SIG-M5 treated with dmso at 0.1 percent for 504 hours (cell line): ENCODE measurements at regions not wholly inside any gene's neighbourhood (a gene's known extent, or its start where the extent isn't known, plus 50 kb on each side); places are given as distances from the start of the nearest gene placed in this dataset.

Experiments
- DNase-seq: peaks from one replicate; lab custom pipeline; 2025; ENCODE audit not compliant: unreplicated experiment; lab: John Stamatoyannopoulos, UW

DNA sequence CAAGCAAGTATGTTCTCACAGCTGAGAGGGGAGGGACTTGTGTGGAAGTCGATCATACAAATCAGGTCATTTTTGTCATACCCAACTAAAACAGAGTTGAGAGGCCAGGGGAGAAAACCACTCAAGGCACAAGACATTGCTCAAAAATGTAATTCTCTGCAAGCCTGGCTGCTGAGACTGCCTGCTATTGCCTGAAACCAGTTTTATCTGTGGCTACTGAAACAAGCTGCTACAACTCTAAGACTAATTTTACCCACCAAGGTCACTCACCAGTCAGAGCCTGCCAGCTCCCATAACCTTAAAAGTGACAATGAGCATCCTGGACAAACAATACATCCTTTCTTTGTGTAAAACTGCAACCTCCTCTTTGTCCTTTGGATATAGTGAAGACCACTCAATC lies 54.1 kb upstream of the CST7 start:
- no peak for DNase-seq

DNA sequence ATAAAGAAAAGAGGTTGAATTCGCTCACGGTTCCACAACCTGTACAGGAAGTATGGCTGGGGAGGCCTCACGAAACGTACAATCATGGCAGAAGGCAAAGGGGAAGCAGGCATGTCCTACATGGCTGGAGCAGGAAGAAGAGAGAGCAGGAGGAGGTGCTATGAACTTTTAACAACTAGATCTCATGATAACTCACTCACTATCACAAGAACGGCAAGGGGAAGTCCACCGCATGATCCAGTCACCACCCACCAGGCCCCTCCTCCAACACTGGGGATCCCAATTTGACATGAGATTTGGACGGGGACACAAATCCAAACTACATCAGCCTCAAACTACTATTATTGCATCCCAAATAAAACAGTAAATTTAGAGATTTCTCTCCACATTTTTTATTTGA lies 53.6 kb upstream of the CST7 start:
- no peak for DNase-seq

DNA sequence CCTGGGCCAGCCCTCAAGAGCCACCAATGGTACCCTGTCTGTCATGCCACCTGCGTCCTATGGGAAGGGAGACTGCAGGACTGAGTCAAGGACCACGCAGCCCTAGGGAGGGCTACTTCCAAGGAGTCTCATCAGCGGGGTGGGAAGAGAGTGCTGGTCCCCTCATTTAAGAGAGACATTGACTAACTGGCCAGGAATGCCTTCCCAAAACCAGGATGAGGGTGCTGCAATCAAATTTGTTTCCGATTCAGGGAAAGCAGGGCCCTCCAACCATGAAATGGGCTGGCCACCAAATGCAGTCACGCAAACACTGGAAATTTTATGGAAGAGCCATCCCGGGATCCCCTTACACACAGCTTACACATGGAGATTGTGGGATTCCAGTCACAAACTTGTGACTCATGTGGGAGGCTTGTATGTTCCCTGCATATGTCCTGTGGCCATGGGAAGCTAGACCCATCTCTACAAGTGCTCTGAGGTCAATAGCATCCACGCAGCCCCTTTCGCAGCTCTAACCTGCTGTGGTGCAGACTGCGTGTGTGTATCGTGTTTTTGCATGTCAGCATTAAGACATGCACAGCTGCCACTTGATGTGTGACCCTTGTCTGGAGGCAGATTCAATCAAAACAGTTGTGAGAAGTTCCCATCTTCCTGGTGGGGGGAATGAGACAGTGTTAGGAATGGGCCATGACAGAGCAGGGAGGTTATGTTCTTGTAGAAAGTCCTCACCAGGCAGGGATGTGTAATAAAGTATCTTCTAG lies 53.0 kb upstream of the CST7 start:
- no peak for DNase-seq

DNA sequence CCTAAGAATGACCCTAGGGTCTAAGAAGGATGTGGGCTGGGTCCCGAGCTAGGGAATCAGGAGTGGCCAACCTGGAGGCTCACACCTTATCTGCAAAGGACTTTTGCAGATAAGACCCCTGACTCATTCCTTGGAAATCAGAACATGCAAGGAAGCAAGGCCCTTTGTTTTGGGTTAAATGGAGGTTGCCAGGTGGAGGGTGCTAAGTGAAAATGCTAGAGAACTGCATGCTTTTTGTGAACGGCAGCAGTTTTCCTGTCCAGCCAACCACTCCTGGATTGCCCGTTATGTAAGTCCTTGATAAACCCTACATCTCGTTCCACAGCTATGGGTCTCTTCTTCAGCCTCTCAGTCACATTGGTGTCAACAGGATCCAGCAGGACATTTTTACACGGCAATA lies 52.1 kb upstream of the CST7 start:
- no peak for DNase-seq

DNA sequence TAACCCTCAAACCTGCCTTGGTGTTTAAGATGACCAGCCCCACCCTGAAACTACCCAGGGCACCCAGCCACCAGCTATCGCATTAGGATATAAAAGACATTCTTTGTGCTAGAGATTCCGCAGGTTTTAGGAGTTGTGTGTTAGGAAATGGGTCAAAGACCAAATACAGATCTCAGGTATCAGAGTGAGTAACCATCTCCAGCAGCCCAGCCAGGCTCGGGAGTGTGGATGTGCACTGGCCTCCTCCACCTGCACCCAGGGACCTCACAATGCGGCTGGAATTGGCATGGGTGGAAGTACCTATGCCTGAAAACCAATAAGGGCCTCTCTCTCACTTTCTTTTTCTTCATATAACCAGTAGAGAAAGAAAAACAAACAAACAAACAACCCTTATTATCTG lies 51.1 kb upstream of the CST7 start:
- DNase-seq = no peak

DNA sequence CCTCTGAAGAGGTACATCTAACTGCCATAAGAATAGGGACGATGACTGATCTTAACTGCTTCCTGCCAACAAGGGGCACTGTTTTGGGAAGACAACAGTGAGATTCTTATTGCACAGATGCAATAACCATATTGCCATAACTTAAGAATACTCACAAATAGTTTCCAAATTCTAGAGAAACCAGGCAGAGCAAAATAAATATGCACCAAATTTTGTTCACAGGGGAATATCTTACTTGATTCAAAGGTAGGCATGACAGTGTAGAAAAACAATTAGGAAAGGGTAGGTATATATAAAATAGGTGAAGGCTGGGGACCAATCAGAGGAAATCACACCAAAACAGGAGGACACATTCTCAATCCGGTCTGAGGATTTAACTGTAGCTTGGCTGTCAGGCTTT lies 49.9 kb upstream of the CST7 start:
- no peak for DNase-seq
